ENCODE measurements at regions not wholly inside any gene's neighbourhood (a gene's known extent, or its start where the extent isn't known, plus 50 kb on each side); places are given as distances from the start of the nearest gene placed in this dataset.
"Not testable (repeated sequence)": the region's sequence is repeated elsewhere in the genome, so short reads cannot be mapped to it uniquely, and the experiment has no call there.

DNA sequence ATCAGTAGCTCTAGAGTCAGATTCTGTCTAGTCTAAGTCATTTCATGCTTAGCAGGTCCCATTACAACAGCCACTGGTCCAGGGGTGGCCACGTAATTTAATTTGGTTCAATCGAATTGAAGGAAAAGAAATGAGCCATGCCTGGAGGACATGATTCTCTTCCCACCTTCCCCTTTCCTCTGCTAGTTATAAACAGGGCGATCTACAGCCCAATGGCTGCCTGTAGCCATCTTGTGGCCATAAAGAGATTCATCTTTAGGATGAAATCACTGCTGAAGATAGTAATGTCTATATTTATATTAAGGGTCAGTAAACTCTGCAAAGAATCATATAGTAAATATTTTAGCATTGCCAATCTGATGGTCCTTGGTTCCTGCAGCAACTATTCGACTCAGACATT lies 107.4 kb downstream of the SPDYE17 start:
- not testable (repeated sequence) for DNase-seq

DNA sequence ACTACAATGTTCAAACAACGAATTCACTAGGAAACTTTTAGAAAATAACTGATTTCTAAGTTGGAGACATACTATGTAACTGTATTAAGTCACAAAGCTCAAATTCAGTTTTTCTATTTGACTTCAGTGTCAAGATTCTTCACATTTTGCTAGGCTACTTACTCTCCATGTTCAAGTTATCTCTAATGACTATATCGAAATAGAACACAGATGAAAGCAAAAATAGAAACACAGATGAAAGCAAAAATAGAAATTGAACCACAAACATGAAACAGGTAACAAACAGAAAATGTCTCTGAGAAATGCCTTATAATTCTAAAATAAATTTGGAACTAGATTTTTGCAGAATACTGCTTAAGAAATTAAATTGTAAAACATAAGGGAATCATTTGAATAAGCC lies 113.5 kb downstream of the SPDYE17 start:
- not testable (repeated sequence) for DNase-seq

DNA sequence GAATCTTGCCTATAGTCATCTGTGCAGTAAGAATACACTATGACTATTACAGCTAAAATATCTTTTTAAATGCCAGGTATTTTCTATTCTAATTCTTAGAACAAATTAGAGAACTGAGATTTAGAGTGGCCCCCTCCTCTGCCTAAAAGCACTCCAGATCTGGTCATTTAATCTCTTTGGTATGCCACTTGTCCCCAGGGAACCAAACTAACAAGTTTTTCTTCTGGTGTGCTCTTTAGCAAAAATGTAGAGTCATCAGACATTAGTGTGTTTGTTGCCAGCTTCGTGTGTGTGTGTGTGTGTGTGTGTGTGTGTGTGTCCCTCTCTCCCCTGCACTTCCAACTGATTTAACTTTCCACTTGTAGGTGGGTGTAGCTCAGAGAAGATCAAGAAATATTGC lies 117.8 kb downstream of the SPDYE17 start:
- not testable (repeated sequence) for DNase-seq

DNA sequence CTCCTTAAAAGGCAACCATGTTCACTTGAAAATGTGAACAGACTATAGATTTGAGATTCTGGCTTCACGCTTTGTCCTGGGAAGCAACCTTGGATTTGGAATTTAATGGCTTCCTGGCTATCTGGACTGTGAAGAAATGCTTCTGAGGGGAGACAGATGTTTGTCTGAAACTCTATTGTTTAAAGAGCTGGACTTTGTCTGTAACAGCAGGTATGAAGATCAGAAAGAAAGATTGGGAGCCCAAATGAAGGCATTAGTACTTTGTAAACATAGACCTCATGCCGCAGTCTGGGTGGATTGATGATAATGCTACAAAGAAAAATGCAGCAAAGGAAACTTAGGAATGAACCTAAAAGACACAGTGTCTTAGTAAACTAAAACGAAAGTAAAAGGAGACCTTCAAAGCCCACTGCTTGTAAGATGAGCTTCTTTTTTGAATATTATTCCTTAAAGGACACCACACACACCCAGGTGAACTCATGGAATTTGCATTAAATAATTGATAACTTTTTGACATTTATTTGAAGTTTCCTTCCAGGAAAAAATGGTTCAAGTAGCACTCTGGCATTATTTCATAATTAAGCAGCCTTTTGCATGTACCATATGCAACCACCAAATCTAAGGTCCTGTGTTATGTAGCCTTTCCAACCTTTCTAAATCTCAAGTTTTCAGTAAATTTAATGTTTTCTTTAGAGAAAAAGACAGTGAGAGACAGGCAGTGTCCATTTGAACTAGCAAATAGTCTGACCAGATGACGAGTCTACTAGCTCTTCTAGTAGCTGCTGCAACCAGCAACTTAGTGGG lies 119.9 kb downstream of the SPDYE17 start:
- not testable (repeated sequence) for DNase-seq

DNA sequence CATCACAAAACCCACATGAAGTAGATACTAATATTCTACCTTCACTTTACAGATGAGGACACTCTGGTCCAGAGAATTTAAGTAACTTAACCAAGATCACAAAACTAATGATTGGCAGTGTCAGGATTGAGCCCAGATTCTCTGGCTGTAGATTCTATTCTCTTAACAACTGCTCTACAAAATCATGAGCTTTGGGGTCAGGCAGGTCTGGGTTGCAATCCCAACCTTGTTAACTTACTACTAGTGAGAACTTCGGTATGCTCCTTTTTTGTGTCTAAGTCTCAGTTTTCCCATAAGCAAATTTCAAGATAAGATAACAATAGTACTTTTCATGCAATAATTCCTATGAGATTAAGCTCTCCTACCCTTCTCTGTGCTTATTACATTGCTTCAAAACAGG lies 127.5 kb downstream of the SPDYE17 start:
- DNase-seq, result not testable (repeated sequence)

DNA sequence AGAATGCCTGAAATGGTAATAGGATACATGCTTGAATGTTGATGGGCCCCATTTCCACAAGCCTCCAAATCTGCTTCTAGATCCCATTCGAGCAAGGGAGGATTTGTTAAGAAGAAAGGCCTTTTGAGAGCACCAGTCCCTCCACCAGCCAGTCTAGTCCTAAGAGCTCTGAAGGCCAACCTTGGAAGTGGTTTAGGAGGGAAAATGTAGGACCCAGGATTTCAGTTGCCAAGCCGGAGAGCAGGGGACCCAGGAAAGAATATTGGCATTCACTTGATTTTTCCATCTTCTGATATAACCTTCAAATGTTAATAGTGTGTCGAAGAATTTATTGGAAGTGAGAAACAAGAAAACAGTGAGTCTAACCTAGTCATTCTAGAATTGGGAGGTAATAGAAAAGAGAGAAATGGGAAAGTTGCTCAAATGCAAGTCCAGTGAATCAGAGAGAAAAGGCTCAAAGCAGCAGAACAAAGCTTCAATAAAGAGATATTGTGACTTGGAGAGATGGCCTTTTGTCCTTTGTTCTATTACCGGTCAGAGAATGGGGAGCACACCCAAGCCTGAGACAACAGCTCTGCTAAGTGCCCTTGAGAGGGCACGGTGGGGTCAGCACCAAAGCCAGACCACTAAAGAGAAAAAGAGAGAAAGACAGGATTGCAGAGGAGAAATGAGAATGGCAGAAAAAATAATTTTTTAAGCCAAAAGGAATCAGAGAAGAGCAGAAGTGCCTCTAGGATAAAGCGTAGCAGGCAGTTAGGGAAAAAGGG lies 130.0 kb downstream of the SPDYE17 start:
- not testable (repeated sequence) for DNase-seq

DNA sequence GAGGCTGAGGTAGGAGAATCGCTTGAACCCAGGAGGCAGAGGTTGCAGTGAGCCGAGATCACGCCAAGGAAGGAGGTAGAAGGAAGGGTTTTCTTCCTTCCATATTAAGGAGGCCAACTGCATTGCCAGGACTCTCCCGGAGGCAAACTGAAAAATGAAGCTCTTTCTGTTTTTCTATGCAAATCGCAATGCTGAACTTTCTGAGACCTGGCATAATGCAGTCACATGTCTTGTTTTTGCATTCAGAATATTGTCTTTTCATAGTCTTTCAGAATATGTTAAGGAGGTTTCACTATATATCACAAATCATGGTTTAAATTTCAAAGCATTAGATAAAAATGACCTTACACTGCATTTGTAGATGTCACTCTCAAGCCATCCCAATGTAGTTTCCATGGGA lies 133.4 kb downstream of the SPDYE17 start:
- not testable (repeated sequence) for DNase-seq

DNA sequence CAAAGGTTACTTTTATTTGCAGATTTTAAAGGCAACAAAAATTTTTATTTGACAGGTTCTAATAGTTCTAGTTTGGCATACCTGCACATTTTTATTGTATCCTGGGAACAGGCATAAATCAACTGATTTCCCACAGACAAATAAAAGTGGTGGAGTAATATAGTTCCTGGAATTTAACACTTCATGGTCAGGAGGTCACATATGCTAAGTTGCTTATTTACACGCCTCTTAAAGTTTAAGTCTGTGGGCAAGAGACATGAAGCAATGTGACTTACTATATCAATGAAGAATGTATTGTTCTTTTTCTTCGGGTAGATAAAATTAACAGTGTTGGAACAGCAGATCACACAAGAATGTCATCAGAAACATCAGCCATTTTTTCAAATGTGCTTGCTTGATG lies 135.2 kb downstream of the SPDYE17 start:
- not testable (repeated sequence) for DNase-seq

DNA sequence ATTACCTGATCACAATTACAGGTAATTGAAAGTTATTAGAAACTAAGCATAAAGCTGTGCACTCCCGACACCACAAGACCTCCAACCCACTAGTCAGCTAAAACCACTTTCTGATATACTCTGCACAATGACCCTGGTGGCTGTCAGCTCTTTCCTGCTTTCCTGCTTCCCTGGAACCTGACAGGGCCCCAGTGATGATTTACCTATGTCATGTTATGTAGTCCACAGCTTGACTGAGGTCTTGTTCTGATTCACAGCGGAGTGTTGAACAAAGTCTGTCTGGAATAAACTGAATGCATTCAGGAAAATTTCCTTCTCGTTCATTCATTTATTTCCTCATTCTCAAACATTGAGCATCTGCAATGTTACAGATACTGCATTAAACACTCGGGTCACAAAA lies 136.5 kb downstream of the SPDYE17 start:
- not testable (repeated sequence) for DNase-seq

DNA sequence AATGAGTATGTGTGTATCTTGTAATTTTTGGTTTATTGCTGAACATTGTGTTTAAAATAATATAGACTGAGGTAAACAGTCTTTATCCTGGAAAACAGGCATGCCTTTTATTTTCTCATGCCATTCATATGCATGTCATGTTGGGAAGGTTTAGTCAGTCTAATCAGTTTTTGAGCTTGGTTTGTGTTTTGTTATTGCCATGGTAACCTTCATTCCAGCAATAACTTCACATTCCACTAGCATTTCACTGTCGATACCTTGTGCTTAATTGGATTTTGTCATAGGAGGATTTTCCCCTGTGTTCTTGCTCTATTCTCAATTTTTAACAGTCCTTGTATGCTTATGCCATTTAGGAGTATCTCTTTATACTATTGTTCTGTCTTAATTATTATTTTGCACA lies 140.4 kb downstream of the SPDYE17 start:
- not testable (repeated sequence) for DNase-seq

DNA sequence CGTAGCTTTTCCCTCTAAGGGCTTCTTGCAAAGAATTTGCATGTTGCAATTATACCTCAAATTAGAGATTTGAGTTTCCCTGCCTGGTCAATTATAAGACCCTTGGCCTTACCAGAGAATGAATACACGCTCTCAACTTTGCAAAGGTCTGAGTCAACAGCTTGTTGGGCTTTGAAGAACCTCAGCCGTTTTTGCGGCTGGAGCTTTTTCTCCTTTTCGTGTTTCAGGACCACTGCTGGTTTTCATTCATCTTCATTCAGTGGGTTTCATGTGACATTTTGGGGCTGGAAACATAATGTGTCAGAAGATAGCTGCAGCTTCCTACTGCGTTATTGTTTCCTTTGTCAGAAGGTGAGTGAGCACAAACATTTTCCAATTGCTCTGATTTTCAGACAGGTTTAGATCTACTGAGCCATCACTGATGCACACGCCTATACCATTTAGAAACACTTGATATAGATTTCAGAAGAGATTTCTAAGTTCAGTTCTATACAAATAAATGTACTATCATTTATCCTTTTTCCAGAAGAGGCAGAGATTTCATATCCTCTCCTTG lies 152.3 kb downstream of the SPDYE17 start:
- DNase-seq, result not testable (repeated sequence)

DNA sequence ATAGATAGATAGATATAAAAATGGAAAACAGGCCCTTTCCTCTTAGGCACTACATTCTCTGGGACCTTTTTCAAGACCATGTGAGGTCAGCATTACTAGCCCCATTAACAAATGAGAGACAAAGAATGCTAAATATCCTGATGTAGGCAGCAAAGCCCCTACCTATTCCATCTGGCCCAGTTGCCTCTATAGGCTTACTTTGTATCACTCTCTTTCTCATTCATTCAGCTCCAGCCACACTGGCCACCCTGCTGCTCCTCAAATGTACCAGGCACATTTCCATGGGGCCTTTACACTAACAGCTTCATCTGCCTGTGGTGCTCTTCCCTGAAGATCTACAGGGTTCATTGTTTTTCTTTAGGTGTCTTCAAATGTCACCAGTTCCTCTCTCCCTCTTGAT lies 156.4 kb downstream of the SPDYE17 start:
- not testable (repeated sequence) for DNase-seq

DNA sequence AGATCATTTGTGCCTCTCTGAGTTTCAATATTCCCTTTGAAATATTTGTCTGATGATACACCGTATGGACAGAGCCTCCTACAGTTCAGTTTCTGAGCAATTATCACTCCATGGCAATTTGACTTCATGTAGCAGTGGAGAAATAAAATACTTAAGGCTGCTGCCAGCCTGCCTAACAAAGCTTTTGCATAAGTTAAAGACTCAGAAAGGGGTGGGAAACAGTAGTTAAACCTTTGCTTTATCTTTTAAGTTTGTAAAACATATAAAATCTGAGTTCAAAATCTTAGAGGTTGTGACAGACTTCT lies 161.7 kb downstream of the SPDYE17 start:
- DNase-seq, result not testable (repeated sequence)

DNA sequence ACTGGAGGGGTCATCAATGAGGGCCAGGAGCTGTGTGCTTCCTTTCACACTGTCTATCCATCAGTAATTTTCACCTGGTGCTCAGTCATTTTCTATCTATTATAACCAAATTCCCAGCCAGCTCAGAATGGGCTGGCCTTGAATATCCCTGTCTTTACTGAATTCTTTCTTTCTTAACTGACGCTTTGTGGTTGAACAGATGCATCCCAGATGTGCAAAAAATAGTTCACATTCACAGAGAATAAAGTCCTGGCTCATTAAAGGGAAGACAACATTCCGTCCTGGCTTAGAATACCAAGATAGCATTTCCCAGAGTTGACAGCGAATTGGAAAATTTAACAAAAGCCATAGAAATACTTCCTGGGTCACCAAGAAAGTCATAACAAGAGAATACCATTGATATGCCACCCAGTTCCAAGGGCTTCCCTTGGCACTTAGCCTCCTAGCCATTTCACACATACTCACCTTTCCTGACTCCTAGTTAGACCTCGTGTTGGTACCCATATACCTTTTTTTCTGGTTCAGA lies 164.7 kb downstream of the SPDYE17 start:
- not testable (repeated sequence) for DNase-seq

DNA sequence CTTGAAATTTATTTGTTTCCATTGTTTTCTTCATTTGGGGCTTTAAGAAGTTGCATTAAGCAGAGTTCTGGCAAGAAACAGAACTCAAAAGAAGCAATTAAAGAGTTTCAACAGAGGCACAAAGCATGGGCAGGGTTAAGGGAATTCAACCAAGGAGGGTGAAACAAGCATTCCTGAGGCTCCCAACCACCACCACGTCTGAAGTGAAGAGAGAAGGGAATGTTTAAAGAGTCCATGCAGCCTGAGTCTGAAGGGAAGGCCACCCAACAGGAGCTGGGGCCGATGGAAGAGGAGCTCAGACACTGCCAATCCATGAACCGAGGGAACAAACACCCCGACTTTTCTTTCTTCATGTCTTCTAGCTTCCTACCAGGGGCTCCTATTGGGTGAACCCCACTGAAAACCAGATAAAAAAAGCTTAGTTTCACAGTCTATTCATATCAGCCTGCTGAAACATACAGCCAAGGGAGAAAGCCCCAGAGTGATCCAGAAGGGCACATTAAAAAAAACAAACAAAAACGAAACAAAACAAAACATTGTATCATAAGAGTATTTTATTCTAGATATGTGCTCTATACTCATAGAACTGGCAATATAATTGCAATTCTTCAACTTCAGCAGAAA lies 168.9 kb downstream of the SPDYE17 start:
- DNase-seq, result not testable (repeated sequence)

DNA sequence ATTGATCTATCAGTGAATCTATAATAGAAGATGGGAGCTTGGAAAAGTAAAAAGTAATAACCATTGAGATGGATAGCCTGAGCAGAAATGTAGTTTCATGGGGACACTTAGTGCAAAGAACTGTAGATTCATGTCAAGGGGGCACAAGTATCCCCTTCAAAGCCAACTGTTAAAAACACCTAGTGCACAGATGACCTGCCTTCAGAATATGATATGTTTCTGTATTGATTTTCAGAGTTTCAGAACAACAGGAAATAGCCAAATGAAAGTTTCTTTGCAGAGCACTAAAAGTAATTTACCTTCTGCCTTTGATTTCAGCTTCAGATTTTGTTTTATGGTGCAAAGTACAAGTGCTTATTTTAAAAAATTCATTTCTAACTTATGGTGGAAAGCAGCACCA lies 169.9 kb downstream of the SPDYE17 start:
- DNase-seq, result not testable (repeated sequence)

DNA sequence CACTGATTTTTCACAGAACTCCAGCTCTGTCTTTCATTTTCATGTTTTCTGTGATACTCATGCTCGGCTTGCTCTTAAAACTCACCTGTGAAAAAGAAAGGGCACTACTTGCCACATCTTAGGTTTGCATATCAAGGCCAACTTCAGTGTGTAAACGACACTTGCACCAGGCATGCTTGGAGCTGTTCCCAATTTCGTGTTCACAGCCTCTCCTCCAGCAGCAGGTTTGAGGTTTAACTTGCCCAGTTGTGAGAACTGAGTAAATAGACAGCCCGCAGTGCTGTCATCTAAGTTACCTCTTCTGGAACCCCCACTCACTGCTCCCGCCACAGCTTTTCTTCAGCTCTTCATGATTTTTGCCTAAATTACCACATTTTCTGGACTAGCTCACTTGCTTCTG lies 172.2 kb downstream of the SPDYE17 start:
- not testable (repeated sequence) for DNase-seq

DNA sequence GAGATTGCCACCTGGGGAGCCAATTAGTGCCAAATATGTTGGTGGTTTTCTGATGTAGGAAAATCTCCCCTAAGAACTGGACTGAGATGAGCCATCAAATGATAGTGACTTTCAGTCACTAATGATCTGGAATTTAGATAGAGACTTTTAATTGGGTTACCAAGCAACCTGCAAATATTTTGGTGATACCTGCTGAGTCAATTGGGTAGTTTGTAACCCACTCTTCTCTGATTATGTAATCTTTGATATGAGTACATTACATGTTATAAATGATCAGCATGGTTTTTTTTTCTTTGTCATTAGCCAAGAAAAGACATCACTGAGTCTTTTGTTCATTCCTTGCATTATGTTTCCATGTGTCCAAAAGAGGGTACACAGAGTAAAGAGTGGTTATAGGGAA lies 177.5 kb downstream of the SPDYE17 start:
- DNase-seq, result not testable (repeated sequence)

DNA sequence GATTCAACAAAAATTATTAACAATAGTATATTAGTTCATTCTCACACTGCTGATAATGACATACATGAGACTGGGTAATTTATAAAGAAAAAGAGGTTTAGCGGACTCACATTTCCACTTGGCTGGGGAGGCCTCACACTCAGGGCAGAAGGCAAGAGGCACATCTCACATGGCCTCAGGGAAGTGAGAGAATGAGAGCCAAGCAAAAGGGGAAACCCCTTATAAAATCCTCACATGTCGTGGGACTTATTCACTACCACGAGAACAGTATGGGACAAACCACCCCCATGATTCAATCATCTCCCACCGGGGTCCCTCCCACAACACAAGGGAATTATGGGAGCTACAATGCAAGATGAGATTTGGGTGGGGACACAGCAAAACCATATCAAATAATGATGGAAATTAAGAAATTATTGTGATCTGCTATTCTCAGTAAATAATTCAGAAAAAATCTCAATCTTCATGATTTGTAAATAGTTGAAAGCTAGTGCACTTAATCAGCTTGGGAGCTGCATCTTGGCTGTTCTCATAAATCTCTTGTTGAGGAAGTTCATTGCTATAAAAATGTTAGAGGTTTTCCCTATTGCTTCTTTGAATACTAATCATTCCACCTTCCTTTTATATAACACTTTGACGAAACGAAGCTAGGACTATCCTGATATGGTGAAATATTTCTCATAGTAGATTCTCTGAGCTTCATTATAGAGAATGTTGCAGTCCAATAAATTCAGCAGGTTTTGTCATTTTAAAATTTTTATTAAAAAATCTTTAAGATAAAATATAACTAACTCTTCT lies 179.2 kb downstream of the SPDYE17 start:
- DNase-seq, result peak; percentile 24

DNA sequence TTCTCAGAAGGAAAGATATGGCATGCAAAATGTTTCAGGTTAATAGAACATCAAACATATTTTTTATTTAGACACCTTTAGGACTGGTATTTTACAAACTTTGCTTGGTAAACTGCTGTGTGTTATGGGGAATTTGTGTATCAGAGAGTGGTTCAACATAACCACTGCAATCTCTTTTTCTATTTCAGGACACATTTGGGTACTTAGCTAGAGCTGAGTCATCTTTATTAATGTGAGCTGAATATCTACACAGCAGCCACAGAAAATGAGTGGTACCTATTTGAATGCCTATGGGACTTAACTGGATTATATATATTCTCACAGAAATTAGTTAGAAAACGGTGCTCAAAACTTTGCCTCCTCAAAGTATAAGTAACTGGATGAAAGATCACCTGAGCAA lies 179.8 kb downstream of the SPDYE17 start:
- not testable (repeated sequence) for DNase-seq

DNA sequence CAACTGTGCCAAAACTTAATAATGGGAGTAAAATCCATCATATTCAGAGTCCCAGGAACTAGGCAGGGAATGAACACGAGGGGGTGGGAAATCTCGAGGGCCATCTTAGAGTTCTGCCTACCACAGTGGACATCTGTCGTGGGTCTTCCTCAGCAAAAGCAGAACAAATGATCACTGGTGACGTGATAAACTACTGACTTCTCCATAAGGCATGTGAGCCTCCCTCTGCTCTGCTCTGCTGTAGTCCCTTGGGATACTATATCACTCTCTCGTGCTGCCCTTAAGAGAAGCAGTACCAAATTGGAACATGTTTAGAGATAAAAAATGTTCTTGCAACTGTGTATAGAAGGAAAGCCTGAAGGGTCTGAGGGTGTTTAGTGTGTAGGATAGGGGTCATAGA lies 180.5 kb downstream of the SPDYE17 start:
- DNase-seq, result not testable (repeated sequence)

DNA sequence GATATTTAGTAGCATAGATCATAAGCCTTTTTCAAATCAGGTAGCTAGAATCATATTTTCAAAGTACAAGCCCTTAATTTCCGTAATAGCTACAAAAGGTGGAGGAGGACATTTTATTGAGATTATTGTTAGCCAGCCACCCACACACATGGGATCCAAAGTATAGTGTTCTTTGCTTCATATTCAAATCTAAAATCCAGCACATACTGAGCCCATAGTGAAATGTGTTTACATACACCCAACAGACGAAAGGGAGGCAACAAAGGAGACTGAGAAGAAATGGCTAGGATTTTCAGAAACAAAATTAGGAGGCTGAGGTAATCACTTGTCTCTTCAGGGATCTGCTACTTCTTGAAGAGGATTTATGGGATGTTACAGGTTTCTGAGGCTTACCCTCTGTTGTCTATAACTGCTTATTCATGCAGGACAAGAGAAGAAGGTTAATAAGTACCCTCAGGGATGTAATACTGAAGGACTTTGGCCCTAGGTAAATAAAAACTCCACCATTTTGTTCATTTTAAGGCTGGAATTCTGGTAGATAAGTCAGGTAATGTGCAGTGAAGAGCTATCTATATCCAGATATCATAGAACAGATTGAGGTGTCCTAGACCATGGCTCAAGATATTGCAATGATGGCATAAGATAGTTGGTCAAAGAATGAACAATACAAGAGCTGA lies 182.1 kb downstream of the SPDYE17 start:
- DNase-seq, result not testable (repeated sequence)

Measured in inflammatory macrophage treated with lipopolysaccharide for 4 hours (primary cell).